ENCODE measurements at regions not wholly inside any gene's neighbourhood (a gene's known extent, or its start where the extent isn't known, plus 50 kb on each side); places are given as distances from the start of the nearest gene placed in this dataset.
"Not testable (repeated sequence)": the region's sequence is repeated elsewhere in the genome, so short reads cannot be mapped to it uniquely, and the experiment has no call there.

DNA sequence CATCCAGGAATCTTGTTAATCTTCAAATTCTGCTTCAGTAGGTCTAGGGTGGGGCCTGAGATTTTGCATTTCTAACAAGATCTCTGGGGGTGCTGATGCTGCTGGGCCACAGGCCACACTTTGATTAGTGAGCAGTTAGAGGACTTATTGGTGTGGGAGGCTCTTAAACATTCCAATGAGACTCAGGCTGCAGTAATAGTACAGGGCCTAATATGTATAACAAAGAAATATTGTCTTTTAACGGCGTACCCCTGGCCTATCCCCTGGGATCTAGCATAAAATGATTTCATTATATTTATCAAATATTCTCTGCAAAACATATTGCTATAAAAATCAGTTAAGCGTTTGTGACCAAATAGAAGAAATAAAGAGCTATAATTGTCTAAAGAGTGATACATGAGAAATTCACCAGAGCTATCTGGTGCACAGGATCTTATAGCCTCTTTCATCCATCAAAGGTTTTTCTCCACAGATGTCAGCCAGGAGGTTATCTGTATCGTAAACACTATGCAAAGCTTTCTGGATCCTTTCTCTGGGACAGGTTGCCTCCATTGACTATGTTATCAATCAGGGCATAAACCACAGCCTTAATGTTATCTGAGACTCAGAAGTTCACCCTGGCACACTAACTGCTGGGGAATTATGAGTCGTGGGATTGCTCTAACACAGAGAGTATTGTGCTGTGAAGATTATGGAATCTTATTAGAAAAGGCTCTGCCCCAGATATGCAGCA lies 488.5 kb upstream of the MAP3K7 start:
- DNase-seq, result no peak

DNA sequence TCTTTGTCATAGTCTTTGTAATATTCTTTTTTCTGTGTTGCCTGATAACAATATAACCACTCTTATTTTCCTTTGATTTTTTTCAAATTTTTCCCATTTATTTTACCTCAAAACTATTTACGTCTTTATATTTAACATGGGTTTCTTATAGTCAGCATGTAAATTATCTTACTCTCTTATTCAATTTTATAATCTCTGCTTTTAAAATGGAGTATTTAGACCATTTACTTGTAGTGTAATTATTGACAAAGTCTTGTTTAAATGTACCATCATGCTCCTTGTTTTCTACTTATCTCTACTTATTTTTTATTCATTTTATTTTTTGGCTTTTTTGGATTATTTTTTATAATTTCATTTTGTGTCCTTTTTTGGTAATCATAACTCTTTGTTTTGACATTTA lies 476.5 kb upstream of the MAP3K7 start:
- no peak for DNase-seq

DNA sequence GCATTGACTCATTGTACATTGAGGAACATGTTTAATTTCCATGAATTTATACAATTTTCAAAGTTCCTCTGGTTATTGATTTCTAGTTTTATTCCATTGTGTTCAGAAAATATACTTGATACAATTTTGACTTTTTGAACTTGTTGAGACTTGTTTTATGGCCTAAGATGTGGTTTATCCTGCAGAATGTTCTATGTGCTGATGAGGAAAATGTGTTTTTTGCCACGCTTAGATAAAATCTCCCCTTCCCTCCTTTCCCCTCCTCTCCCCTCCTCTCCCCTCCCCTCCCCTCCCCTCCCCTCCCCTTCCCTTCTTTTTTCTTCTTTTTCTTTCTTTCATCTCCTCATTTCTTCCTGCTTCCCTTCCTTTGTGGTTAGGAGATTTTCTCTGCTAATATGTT lies 470.8 kb upstream of the MAP3K7 start:
- no peak for DNase-seq

DNA sequence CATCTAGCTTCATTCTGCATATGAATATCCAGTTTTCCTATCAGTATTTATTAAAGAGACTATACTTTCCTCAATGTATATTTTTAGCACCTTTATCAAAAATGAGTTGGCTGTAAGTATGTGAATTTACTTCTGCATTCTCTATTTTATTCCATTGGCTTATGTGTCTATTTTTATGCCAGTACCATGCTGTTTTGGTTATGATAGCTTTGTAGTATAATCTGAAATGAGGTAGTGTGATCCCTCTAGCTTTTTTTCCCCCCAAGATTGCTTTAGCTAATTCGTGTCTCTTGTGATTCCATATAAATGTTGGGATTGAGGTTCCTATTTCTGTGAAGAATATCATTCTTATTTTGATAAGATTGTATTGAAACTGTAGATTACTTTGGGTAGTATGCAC lies 469.1 kb upstream of the MAP3K7 start:
- no peak for DNase-seq

DNA sequence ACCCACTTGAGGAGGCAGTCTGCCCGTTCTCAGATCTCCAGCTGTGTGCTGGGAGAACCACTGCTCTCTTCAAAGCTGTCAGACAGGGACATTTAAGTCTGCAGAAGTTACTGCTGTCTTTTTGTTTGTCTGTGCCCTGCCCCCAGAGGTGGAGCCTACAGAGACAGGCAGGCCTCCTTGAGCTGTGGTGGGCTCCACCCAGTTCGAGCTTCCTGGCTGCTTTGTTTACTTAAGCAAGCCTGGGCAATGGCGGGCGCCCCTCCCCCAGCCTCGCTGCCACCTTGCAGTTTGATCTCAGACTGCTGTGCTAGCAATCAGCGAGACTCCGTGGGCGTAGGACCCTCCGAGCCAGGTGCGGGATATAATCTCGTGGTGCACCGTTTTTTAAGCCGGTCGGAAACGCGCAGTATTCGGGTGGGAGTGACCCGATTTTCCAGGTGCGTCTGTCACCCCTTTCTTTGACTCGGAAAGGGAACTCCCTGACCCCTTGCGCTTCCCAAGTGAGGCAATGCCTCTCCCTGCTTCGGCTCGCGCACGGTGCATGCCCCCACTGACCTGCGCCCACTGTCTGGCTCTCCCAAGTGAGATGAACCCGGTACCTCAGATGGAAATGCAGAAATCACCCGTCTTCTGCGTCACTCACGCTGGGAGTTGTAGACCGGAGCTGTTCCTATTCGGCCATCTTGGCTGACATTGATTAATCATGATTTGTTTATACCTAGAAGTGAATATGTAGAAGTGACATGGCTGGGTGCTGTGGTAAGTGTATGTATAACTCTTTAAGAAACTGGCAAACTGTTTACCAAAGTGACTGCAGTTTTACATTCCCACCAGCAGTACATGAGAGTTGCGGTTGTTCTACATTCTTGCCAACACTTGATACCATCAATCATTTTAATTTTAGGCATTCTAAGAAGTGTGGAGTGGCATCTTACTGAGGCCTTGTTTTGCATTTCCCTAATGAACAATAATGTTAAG lies 465.9 kb upstream of the MAP3K7 start:
- DNase-seq, result not testable (repeated sequence)

DNA sequence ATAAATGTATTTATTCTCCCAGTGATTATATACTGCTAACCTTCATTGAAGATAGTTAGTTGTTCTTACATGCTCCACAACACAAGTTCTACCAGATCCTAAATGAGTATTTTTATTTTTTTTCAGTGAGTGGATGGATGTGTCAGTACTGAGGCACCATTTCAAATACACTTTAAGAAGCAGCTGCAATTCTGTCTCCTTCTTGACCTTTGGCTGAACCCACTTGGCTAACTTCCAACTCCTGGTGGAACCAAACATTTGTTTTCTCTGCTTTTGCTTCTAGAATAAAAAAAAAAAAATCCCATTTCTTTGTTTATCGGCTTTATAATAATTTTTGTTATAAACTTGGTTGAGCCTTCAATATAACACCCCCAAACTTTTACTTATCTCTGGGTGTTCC lies 458.3 kb upstream of the MAP3K7 start:
- DNase-seq, result peak; percentile 71 to 75

DNA sequence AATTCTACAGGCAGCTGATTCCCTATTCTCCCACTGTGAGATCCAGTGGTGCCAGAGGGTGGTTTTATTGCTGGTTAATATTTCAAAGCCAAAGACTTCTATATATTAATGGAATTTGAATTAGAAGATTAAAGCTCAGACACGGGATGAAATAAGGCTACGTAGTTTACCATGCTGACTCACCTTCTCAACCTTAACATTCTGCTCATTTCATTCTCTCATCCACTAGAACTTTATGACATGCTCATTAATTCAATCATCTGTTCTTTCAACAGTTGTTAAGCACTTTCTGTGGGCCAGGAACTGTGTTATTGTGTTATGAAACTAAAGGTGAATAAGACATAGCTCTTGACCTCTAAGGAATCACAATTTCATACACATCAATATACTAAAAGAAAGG lies 456.9 kb upstream of the MAP3K7 start:
- no peak for DNase-seq

DNA sequence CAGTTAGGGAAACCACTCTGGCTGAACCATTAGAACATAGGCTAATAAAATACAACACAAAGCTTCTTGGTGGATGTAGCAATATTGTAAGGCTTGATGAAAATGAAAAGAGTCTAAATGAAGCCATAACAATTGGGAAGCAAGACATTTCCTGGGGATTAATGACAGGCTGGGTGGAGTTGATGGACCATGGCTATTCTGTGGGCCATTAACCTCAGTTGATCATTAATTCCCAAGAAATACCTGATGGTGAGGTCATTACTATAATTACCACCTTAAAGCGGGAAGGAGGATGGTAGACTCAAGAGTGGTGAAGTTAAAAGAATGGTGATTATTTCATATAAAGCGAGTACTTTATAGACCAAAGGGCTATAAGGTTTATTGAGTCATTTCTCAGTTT lies 455.8 kb upstream of the MAP3K7 start:
- DNase-seq, result no peak

DNA sequence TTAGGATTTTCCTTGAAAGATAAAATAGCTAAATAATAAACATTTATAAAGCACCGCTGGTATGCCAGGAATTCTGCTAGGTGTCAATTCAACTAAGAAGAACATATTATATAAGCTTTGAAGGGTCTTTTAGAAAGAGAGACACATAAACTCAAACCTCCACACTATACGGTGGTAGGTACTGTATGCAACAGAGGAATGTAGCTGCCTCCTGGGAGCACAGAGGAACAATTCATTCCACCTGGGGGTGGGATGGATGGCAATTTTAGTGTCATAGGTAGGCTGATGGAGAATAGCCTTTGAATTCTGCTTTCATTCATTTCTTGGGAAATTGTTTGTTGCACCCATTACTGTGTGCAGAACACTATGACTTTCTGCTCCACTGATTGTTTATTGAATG lies 447.1 kb upstream of the MAP3K7 start:
- DNase-seq, result no peak

DNA sequence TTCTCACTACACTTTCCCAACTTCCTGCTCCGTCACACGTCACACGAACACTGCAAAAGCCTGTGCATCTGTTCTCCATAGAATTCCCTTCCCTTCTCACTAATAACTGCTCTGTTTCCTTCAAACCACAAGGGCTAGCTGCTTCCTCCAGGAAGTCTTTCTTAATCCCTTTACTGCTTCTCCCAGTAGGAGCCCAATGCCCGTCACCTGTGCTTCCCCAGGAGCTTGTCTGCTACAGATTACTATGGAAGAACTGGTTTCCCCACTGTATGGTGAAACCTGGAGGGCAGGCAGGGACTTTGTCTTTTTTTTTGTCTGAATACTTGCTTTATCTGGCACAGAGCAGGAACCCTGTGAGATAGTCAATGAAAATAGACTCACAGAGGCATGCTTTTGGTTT lies 444.7 kb upstream of the MAP3K7 start:
- DNase-seq, result no peak

DNA sequence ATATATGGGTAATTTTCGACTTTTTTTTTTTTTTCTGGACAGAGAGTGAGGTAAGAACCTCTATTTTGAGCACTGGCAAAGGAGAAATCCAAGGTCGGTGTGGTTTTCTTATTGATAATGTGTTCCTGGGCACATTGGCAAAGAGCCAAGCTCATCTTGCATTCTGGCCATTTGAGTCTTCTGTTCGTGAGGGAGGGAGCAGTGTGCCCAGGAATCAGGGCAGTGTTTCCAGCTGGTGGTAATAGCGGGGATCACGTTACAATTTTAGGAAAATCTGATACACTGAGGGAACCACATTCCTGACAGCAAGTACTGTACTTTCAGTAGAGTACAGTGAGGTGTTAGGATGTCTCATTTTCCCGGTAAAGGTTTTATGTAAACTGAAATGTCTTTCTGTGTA lies 442.3 kb upstream of the MAP3K7 start:
- no peak for DNase-seq

DNA sequence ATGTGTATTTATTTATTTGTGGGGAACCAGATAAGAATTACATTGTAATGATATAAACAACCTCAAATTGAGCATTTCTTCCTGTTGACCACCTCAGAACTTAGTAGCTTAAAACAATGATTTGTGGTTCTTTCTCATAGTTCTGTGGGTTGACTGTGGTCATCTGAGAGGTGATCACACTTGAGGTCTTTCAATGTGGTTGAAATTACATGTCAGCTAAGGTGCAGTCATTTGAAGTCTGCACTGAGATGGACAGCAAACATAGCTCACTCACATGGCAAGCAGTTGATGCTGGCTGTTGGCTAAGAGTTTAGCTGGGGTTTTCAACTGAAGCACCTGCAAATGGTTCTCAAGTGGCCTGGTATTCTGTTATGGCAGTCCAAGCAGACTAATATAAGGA lies 436.7 kb upstream of the MAP3K7 start:
- no peak for DNase-seq

DNA sequence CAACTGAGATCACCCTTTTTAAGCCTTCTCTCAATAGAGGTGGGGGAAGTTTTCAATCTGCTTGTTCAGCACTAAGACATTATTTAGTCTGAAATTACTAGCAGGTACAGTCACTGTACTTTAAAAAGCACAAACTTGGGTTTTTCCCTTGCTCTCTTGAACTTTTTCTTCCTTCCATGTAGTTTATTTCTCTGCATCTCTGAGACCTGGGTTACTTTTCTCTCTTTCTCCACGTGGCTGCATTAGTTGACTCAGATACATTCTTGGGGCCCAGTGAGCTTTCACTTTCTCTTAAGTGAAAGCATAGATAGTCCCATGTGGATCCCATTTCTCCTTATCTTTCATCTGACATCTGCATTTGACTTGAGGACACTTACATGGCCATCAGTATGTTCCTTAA lies 433.9 kb upstream of the MAP3K7 start:
- no peak for DNase-seq

DNA sequence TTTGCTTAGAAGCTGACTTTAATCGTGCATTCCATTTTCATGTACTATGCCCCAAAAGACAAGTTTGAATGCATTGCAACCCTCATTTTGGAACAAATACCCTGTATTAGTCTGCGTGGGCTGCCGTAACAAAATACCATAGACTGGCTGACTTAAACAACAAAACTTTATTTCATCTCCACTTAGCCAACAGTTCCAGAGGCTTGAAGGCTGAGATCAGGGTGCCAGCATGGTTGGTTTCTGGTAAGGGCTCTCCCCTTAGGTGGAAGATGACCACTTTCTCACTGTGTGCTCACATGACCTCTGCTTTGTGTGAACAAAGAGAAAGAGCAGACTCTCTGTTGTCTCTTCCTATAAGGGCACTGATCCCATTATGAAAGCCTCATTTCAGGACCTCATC lies 431.7 kb upstream of the MAP3K7 start:
- no peak for DNase-seq

DNA sequence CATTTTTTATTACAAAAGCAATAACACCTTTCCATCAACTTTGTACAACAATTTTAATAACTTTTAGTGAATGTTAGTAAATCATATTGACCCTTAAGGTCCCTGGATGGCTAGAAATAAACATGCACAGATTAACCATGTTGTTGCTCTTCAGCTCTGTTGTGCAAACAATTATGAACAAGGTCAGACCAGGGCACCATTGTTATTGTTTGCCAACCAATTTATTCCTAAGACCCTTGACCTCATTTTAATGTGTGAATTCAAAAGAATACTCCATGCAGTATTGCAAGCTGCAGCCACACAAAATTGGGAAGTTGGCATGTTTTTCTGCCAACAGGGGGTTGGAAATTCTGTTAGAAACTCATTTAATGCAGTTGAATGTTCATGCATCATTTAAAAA lies 426.6 kb upstream of the MAP3K7 start:
- DNase-seq, result no peak

DNA sequence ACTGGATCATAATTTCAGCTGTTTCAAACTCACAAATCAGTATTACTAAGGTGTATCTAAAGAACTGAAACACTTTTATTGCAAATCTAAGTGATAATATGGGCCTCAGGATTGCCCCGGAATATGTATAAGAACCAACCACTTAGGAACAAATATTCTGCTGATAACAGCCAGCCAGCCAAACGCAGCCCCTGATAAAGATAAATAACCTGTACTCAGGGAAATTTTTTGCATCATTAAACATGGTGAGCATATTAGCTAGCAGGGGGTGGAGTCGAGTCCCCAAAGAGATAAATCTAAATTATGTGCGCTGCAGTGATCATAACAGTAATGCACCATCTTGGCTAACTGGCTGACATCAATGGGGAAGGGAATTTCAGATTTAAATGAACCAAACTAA lies 410.2 kb upstream of the MAP3K7 start:
- DNase-seq, result no peak

DNA sequence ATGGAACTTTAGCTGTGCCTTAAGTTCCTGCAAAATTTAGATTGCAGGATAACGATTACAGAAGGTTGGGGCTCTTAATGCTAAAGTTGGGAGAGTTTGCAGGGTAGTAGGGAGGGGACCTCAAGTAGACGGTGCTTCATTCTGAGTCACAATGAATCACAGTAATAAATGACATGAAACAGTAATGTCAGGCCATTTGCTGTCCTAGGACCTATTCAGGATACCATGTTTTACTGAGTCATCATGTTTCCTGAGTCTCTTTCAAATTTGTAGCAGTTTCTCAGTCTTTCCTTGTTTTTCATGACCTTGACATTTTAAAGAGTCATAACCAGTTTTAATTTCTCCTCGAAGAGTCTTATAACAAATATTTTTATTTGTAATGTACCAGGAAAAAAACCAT lies 406.9 kb upstream of the MAP3K7 start:
- no peak for DNase-seq

DNA sequence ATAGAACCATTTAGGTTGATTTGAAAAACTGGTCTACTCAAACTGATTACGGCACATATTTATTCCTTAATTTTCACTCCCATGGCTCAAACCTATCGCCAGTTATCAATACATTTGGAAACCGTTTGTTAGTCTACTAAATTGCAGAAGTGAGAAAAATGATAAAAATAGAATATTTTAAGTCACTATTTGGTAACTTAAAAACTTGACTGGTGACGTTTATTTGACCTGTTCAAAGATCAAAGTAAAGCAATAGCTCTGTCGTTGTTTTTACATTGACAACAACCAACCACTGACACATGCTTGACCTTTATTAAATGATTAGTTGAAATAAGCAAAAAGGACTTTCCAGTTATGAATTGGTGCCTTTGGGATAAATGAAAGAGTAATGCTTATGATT lies 402.9 kb upstream of the MAP3K7 start:
- DNase-seq, result no peak

DNA sequence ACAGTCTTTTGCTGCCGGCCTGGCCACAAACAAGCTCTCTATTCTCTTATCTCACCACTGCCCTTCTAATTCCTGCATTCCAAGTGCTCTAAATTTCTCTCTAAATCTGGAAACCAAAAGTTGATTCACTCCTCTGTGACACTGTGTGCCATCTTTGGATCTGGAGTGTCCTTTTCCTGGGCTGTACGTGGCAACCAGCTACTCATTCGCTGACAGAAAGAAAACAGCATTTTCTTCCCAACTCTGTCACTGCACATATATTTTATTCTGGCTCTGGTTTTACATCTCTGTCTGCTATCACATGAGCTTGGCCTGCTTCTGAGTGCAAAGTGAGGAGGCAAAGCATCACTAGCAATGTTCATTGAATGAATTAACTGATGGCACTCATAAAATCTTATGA lies 397.2 kb upstream of the MAP3K7 start:
- DNase-seq, result no peak

DNA sequence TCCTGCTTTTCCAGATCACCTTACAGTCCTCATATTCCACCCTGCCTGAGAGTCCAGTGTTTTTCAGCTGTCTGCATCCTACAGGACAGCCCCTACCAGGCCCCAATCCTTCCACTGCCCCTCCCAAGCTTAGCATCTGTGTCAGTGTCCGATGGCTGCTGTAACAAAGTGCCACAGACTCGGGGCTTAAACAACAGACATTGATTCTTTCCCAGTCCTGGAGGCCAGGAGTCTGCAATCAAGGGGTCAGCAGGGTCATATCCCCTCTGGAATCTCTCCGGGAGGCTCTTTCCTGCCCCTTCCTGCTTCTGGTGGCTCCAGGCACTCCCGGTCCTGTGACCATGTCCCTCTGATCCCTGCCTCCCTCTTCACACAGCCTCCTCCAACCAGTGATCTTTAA lies 396.6 kb upstream of the MAP3K7 start:
- DNase-seq, result no peak

DNA sequence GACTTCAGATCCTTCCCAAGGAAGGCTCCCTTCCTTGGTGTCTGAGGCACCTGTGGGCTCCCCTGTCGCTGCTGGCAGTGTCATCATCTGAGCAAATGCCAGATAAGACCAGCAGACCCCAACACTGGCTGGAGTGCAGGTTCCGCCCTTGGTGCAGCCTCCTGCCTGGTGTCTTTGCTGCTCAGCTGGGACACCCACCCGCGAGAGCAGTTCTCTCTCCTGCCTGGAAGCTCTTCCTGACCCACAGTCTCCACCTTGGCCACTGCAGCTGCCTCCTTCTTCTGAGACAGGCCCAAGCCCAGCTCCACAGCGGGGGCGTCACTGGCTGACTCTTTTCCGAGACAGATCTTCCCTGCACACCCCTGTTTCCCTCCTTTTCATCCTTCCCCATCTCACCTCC lies 395.7 kb upstream of the MAP3K7 start:
- no peak for DNase-seq

DNA sequence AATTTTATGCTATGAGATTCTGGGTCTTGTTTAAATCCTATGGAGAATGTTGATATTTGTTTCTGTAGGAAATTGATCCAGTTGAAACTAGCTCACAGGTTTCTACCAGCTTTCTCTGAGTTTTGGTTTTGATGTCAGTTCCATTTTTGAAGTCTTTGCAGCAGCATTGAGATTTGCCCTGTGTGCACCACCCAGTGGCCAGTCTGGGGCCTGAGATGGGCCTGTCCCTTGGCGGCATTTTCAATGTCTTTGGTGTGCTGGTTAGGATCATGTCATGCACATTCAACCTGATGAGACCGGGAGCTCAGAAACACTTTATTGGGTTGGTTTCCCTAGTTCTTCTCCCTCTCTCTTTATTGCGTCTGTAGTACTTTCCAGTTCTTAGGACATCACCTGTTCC lies 395.2 kb upstream of the MAP3K7 start:
- DNase-seq, result no peak

DNA sequence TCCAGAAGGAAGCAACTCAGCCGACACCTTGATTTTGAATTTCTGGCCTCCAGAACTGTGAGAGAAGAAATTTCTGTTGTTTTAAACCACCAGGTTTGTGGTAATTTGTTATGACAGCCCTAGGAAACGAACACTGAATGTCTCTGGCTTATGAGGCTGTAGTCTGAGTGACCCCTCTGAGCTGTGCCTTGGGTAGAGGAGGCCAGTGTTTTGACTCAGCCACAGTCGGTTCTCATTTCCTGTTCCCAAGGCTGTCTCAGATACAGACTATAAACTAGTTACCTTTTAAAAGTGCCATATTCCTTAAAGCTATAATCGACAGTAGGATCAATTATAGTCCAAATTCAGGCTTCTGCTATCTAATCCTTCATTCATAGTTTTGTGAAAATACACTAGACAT lies 391.2 kb upstream of the MAP3K7 start:
- no peak for DNase-seq

All from right lung (tissue), 2 donors.